Activated naive CD4-positive, alpha-beta T cell treated with anti-CD3 and anti-CD28 coated beads, Interleukin-2, amount 50 U/mL, for 72 hours (primary cell): ENCODE measurements at regions not wholly inside any gene's neighbourhood (a gene's known extent, or its start where the extent isn't known, plus 50 kb on each side); places are given as distances from the start of the nearest gene placed in this dataset.

ENCODE experiments used
- ATAC-seq, 2 donors: fragments of 150-1000 bp; cut with Tn5 transposase; 2 replicates each; pipeline ENCODE4 v1.10.0; 2021; ENCODE audit warnings: mild to moderate bottlenecking in 2 of 2, moderate library complexity in 2 of 2
- DNase-seq, 2 donors: peaks; one replicate each; pipeline ENCODE4 v3.0.0; 2021 to 2022; ENCODE audit warnings: low spot score in 2 of 2
- H3K27ac Mint-ChIP-seq, 2 donors: one replicate each; pipeline ENCODE4 v1.8.0; 2022; ENCODE audit warnings: mild to moderate bottlenecking in 2 of 2, mixed read lengths in 2 of 2
- H3K36me3 Mint-ChIP-seq, 2 donors: one replicate each; pipeline ENCODE4 v1.8.0; 2022; ENCODE audit warnings: mixed read lengths in 2 of 2
- H3K9me3 Mint-ChIP-seq, 2 donors: one replicate each; pipeline ENCODE4 v1.8.0; 2022; ENCODE audit warnings: mixed read lengths in 2 of 2

GRCh38 chr5:27276119-27276518 is 237.7 kb upstream of the CDH9 start:
- DNase-seq (no peak), ATAC-seq (no peak)
- Mint-ChIP-seq H3K9me3 (peaks cover 16 to 25% of the 10 kb centered on the region in 2 donors), H3K27ac (no peak overlapping the region), H3K36me3 (peaks cover 6 to 10% of the 10 kb centered on the region in 2 donors)

- no peak for ATAC-seq
- peaks cover 16 to 23% of the 10 kb centered on the region in 2 donors for H3K9me3 Mint-ChIP-seq
- no peak overlapping the region for H3K27ac Mint-ChIP-seq
- H3K36me3 Mint-ChIP-seq, result peaks cover 6 to 10% of the 10 kb centered on the region in 2 donors
- no peak for DNase-seq
These were observed 237.0 kb upstream of the CDH9 start for GRCh38 chr5:27275345-27275744.

GRCh38 chr5:27269766-27270165 is 231.4 kb upstream of the CDH9 start:
- Mint-ChIP-seq H3K36me3 (peaks cover 6 to 10% of the 10 kb centered on the region in 2 donors), H3K9me3 (peaks cover 7 to 16% of the 10 kb centered on the region in 2 donors), H3K27ac (no peak overlapping the region)
- DNase-seq (no peak), ATAC-seq (no peak)

GRCh38 chr5:27267209-27267824 is 228.9 kb upstream of the CDH9 start:
- no peak for DNase-seq
- ATAC-seq, result no peak
- Mint-ChIP-seq H3K36me3 (no peaks in the 10 kb centered on the region), H3K27ac (no peak overlapping the region), H3K9me3 (peaks cover 0 to 18% of the 10 kb centered on the region in 2 donors)

GRCh38 chr5:27266184-27266583 is 227.8 kb upstream of the CDH9 start:
- no peak for ATAC-seq
- DNase-seq, result no peak
- Mint-ChIP-seq H3K27ac (no peak overlapping the region), H3K36me3 (no peaks in the 10 kb centered on the region), H3K9me3 (peaks cover 0 to 18% of the 10 kb centered on the region in 2 donors)

- no peaks in the 10 kb centered on the region for H3K36me3 Mint-ChIP-seq
These were observed 219.3 kb upstream of the CDH9 start for GRCh38 chr5:27257696-27258095.

GRCh38 chr5:27252911-27253310 is 214.5 kb upstream of the CDH9 start:
- no peak for ATAC-seq
- H3K27ac Mint-ChIP-seq, result no peak overlapping the region
- peaks cover 8 to 14% of the 10 kb centered on the region in 2 donors for H3K9me3 Mint-ChIP-seq
- H3K36me3 Mint-ChIP-seq, result no peaks in the 10 kb centered on the region
- no peak for DNase-seq

More at GRCh38 chr5:27257696-27258095, 219.3 kb upstream of the CDH9 start:
- DNase-seq (no peak), ATAC-seq (no peak)
- Mint-ChIP-seq H3K9me3 (peaks cover 22 to 23% of the 10 kb centered on the region in 2 donors), H3K27ac (no peak overlapping the region)

GRCh38 chr5:27242258-27242626 is 203.9 kb upstream of the CDH9 start:
- Mint-ChIP-seq H3K36me3 (no peaks in the 10 kb centered on the region), H3K9me3 (peaks cover 19 to 23% of the 10 kb centered on the region in 2 donors), H3K27ac (no peak overlapping the region)
- DNase-seq (no peak), ATAC-seq (no peak)

GRCh38 chr5:27241564-27242257 is 203.3 kb upstream of the CDH9 start:
- no peak overlapping the region for H3K27ac Mint-ChIP-seq
- ATAC-seq (no peak), DNase-seq (no peak)
- H3K36me3 Mint-ChIP-seq, result no peaks in the 10 kb centered on the region
- peaks cover 18 to 21% of the 10 kb centered on the region in 2 donors for H3K9me3 Mint-ChIP-seq

- Mint-ChIP-seq H3K36me3 (no peaks in the 10 kb centered on the region), H3K27ac (no peak overlapping the region), H3K9me3 (peaks cover 18 to 21% of the 10 kb centered on the region in 2 donors)
- no peak for DNase-seq
- ATAC-seq, result no peak
These were observed 202.4 kb upstream of the CDH9 start for GRCh38 chr5:27240791-27241190.

GRCh38 chr5:27234916-27235315 is 196.5 kb upstream of the CDH9 start:
- DNase-seq (no peak), ATAC-seq (no peak)
- Mint-ChIP-seq H3K36me3 (no peaks in the 10 kb centered on the region), H3K27ac (no peak overlapping the region), H3K9me3 (peaks cover 5 to 10% of the 10 kb centered on the region in 2 donors)

- peaks cover 15 to 27% of the 10 kb centered on the region in 2 donors for H3K9me3 Mint-ChIP-seq
- DNase-seq, result no peak
- ATAC-seq, result no peak
- no peak overlapping the region for H3K27ac Mint-ChIP-seq
- no peaks in the 10 kb centered on the region for H3K36me3 Mint-ChIP-seq
These were observed 183.0 kb upstream of the CDH9 start for GRCh38 chr5:27221410-27221809.

- Mint-ChIP-seq H3K27ac (no peak overlapping the region), H3K36me3 (no peaks in the 10 kb centered on the region), H3K9me3 (peaks cover 11 to 22% of the 10 kb centered on the region in 2 donors)
- ATAC-seq, result no peak
- DNase-seq, result no peak
These were observed 182.4 kb upstream of the CDH9 start for GRCh38 chr5:27220752-27221151.

GRCh38 chr5:27217977-27218376 is 179.6 kb upstream of the CDH9 start:
- DNase-seq (no peak), ATAC-seq (no peak)
- Mint-ChIP-seq H3K36me3 (no peaks in the 10 kb centered on the region), H3K27ac (no peak overlapping the region), H3K9me3 (peaks cover 8 to 17% of the 10 kb centered on the region in 2 donors)

GRCh38 chr5:27217155-27217956 is 179.0 kb upstream of the CDH9 start:
- H3K9me3 Mint-ChIP-seq, result peaks cover 8 to 17% of the 10 kb centered on the region in 2 donors
- no peak for ATAC-seq
- no peak for DNase-seq
- no peak overlapping the region for H3K27ac Mint-ChIP-seq
- H3K36me3 Mint-ChIP-seq, result no peaks in the 10 kb centered on the region

GRCh38 chr5:27216367-27216950 is 178.1 kb upstream of the CDH9 start:
- Mint-ChIP-seq H3K9me3 (peaks cover 8 to 17% of the 10 kb centered on the region in 2 donors), H3K36me3 (no peaks in the 10 kb centered on the region), H3K27ac (no peak overlapping the region)
- ATAC-seq (no peak), DNase-seq (no peak)

GRCh38 chr5:27208051-27208450 is 169.7 kb upstream of the CDH9 start:
- H3K27ac Mint-ChIP-seq, result no peak overlapping the region
- no peak for ATAC-seq
- peaks cover 10 to 16% of the 10 kb centered on the region in 2 donors for H3K9me3 Mint-ChIP-seq
- H3K36me3 Mint-ChIP-seq, result no peaks in the 10 kb centered on the region
- DNase-seq, result no peak
